HG03439 (cell line): ENCODE measurements at regions not wholly inside any gene's neighbourhood (a gene's known extent, or its start where the extent isn't known, plus 50 kb on each side); places are given as distances from the start of the nearest gene placed in this dataset.

Experiments
- ATAC-seq: cut with Tn5 transposase; IDR thresholded peaks from one replicate; pipeline ENCODE4 v1.9.1; 2021; ENCODE audit warnings: mild to moderate bottlenecking, moderate library complexity; ENCODE audit not compliant: unreplicated experiment

- no peak for ATAC-seq
Observed at GRCh38 chr10:117699436-117700075, 157.0 kb downstream of the EMX2 start.

DNA sequence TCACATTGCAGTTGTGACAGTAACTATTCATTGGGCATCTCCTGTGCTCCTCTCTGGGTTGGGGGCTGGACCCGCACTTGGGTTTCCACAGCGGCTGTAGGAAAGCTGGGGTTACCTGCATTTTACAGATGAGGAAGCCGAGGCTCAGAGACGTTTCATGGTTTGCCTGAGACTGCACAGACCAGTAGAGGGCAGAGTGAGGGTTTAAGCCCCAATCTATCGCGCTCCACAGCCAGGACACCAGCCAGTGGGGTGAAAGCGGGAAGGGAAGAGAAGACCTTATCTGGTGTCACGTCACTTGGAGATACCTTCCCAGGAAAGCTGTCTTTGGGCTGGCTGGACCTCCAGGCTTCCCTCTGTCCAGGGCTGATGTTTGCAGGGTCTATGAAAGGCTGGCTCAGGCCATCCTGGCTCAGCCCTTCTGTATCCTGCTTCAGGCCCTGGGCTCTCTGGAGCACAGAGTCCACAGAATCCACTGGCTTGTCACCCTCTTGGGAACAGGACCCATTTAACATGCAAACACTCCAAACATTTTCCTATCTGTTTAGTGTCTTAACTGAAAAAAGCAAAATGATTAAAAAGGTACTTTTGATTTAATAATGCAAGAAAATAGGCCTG lies 167.7 kb downstream of the EMX2 start:
- ATAC-seq: no peak

DNA sequence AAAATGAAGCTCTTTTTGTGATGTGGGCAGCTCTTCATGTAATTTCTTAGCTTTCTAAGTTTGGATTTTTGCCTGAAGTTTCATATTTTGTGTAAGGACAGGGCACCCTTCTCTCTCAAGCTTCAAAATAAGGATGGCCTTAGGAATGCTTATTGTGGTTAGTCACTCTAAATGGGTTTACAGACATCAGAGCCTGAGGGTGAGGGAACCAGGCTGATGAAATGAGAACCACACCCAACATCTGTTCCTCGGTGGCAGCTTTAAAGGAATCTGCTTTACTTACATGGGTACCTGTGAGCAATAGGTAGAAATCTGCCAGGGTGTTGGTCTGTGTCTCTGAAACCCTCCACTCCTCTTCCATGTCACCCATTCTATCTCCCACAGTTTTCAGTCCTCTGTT lies 174.3 kb downstream of the EMX2 start:
- ATAC-seq: no peak

DNA sequence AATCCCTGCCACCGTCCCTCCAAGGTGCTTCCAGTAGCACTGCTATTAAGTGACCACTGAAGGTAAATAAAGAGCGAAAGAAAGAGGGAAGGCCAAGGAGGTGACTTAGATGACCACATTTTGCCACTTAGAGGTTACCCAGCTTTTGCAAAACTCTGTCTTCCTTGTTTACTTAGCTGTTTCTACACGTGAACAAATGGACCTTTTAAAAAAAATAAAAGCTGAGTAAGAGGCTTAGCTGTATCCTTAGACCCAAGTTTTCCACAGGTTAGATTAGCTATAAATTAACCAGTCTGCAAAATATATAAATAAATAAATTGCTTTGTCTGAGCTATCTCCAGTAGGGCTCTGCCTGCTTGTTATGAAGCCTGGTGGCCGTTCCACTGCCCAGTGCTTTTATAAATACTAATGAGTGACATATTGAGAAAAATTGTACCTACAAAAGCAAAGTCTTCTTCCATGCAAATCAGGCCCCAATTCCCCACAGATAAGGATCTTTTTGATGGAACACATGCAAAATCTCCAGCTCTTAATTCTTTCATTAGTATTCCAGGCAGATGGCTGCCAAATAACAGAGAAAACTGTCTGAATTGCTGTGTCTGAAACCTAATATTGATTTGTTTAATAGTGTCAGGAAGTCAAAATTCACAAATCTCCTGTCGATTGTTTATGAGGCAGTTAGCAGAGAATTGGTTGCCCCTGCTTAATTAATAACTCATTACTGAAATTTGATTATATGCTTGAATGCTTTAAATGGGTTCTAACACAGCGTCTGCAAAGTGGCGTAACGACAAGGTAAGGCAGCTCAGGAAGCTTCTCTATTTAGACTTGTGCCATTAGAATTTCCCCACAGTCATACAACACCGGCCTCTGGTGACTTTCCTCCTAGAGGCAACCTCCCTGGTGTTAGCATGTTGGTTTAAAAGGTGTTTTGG lies 176.7 kb downstream of the EMX2 start:
- no peak for ATAC-seq

DNA sequence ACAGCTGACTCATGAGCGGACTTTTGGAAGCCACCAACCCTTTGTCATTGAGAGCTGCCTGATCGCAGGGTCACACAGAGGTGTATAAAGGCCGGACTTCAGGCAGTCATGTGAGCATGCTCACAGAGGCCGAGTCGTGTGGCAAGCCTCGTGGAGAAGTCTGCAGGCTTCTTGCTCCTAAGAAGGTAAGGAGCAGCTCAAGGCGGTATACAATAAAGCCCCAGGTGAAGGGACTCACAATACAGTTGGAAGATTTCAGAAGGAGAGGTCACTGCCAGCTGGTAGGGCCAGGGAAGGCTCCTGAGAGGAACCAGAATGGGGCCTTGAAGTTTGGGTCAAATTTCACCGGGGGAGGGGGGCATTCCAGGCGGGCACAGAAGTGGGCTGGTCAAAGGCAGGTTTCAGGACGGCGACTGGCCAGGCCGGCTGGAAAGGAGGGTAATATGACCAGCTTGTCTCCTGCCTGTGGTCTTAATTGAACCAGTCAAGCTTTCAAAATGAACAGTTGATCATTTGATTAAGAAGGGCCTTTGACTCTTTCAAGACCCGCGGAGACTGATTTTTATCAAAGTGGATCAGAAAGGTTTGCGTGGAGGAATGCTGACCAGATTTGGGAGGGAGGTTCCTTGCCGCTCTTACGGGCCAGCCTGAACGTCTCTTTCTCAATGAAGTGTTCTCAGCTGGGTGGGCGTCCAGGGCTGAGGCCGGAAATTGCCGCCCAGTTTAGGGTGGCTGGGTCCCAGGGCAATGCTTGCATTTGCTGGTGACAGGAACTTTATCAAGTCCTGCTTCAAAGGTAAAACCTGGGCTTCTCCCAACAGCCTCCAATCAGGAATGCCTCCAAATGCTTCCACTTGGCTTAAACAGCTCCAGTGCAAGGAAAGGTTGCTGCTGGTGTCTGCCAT lies 178.6 kb downstream of the EMX2 start:
- no peak for ATAC-seq

DNA sequence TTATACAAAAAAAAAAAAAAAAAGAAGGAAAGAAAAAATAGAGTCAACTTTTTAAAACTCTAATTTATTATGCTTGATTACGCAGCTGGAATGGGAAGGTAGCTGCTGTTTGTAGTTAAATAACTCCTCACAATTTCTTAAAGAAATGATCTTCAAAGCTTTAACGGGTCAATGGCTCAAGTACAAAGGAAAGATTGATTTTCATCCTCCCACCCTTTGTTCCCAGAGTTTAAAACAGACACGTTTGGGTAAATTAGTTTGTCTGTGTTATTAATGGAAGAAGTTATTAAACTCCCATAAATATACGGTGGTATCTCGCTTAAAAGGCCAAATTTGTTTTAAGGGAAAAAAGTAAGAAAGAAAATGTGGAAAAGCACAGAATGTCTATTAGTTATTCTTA lies 179.3 kb downstream of the EMX2 start:
- ATAC-seq: no peak

DNA sequence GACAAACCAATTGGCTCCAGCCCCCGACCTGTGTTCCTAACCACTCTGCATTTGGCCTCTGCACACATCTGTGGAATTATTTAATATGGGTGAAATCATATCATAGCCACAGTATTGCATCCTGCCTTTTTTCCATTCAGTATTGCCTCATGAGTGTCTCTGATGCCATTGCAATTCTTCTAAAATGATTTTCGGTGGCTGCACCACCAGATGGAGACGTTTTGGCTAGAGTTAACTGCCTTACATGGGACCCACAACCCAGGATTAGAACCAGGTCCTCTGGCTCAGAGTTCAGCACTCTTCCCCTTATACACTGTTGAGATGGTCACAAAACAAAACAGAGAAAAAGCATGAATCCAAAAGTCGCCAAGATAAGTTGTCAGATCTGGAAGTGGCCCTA lies 180.8 kb downstream of the EMX2 start:
- ATAC-seq: no peak

- ATAC-seq: no peak
Observed at GRCh38 chr10:117725993-117726392, 183.4 kb downstream of the EMX2 start.

- no peak for ATAC-seq
Observed at GRCh38 chr10:117726596-117727295, 184.2 kb downstream of the EMX2 start.

DNA sequence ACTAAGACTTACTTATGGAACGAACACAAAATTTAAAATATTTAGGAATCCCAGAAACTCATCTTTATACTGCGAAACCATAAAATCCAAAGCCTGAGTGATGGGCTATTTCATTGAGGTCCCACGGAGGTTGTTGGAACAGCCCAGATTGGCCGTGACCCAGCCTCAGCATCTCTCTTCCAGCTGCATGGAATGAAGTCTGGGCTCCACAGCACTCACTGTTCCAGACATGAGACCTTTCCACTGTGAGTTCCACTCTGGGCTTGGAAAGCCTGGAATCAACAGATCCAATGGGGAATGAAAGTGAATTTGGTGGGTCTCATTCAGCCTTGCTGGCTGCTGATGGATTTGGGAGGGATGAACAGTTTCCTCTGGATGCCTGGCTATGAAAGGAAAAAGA lies 184.9 kb downstream of the EMX2 start:
- ATAC-seq: no peak

GRCh38 chr10:117728087-117728486 lies 185.5 kb downstream of the EMX2 start:
- no peak for ATAC-seq

- ATAC-seq: no peak
Observed at GRCh38 chr10:117729156-117729555, 186.6 kb downstream of the EMX2 start.

- no peak for ATAC-seq
Observed at GRCh38 chr10:117731121-117731791, 188.7 kb downstream of the EMX2 start.

DNA sequence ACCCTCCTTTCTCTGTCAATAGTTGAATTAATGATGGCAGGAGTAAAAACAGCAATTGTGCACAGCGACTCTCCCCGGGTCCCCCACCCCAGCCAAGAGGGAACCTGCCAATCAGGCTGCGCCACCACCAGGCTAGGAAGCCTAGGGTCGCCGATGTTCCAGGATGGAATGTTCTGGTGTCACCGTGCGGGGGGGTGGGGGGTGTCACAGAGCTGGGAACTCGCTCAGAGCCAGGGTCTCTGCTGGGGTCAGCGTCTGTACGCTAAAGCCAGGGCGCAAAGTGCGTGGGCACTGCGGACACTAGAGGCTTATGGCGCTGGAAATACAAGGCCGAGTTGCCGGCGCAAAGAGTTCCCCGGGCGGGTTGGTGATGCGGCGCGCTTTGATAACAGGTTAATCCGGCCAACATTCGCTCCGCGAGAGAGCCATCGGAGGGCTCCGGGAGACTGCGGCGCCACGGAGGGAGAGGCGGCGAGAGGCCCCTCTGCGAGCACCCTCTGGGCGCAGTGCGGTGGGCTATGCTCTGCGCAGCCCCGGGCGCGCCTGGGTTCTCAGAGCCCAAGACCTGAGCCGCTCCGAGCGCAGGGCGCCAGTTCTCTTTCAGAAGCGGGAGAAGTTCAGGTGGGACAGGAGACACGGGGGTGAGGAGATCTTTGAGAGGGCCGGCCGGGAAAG lies 192.3 kb downstream of the EMX2 start:
- no peak for ATAC-seq

- ATAC-seq: no peak
Observed at GRCh38 chr10:117736655-117737054, 194.1 kb downstream of the EMX2 start.

DNA sequence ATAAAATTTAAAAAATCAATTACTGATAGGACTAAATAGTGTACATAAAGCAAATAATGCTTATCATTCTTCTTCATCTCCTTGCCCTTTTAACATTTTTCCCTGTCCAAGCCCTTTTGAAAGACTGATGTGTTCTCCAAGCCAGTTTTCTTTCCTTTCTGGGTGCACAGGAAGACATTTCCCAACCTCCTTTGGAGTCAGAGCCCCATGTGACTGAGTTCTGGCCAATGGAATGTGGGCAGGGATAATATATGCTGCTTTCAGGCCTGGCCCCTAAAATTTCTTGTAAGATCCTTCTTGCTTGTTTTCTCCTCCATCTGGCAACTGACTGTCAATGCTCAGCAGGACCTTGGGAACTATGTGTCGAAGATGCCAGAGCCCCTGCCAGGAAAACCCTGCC lies 197.5 kb downstream of the EMX2 start:
- no peak for ATAC-seq

DNA sequence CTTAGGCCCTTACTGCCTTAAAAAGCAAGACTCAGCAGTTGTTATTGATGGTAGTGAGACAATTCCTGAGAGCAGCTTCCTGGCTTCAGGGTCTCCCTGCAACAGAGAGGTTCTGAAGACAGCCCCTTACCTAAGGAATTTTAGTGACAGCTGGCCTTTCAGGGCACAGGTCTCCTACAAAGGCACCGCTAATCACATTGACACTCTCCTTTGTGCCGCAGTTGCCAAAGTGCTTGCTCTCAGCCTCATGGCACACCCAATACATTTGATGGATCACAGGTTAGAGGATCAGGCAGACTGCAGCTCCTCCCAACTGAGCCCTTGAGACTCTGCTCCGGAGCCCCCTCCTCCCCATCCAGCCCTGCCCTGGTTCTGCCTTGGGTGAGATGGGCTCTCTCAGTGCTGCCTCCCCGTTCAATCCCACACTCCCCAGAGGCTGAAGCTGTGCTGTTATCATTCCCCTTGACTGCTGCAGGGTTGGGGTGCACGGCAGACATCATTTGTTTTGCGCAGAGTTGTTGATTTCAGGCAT lies 198.2 kb downstream of the EMX2 start:
- no peak for ATAC-seq

DNA sequence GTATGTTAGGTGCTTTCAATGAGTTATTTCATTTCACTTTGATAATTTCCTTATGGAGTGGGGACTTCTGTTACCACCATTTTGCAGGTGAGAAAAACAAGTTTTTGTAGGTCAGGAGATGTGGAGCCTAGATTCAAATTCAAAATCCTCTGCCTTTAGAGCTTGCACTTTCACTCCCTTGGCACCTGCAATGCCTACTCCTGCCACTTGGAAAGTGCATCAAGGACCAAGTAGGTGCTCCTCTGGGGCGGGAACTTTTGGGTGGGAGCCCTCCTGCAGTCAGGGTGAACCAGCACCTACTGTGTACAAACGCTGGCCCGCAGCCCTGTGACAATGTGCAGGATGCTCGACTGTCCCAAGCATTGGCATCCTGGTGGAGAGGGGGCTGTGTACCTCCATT lies 199.0 kb downstream of the EMX2 start:
- ATAC-seq: no peak

GRCh38 chr10:117743509-117743908 lies 201.0 kb downstream of the EMX2 start:
- ATAC-seq: no peak
